ENCODE measurements at regions not wholly inside any gene's neighbourhood (a gene's known extent, or its start where the extent isn't known, plus 50 kb on each side); places are given as distances from the start of the nearest gene placed in this dataset.

- Histone ChIP-seq H3K36me3 (no peaks in the 10 kb centered on the region), H3K9me3 (no peaks in the 10 kb centered on the region), H3K27me3 (no peaks in the 10 kb centered on the region), H3K4me3 (no peak overlapping the region), H3K27ac (no peak overlapping the region), H3K4me1 (no peaks in the 10 kb centered on the region), H3K9ac (ENCODE audit: low read depth in 2 of 2, low read length in 2 of 2) (no peak overlapping the region)
- TF ChIP-seq CTCF (IDR thresholded peaks at IDR 0.05), result no peak
- intact Hi-C loops (cut with DNase I), result no loop called here
- no peak for DNase-seq
Measured at GRCh38 chr3:144553301-144553700, 581.7 kb downstream of the DIPK2A start.

GRCh38 chr3:144554889-144555288, 583.3 kb downstream of the DIPK2A start:
- TF ChIP-seq CTCF (IDR thresholded peaks at IDR 0.05), result no peak
- H3K36me3 ChIP-seq, result no peaks in the 10 kb centered on the region
- DNase-seq, result no peak
- no peak overlapping the region for H3K4me3 ChIP-seq
- no peaks in the 10 kb centered on the region for H3K27me3 ChIP-seq
- no peaks in the 10 kb centered on the region for H3K4me1 ChIP-seq
- intact Hi-C loops (cut with DNase I), result no loop called here
- no peak overlapping the region for H3K9ac ChIP-seq (ENCODE audit: low read depth in 2 of 2, low read length in 2 of 2)
- H3K9me3 ChIP-seq, result no peaks in the 10 kb centered on the region
- no peak overlapping the region for H3K27ac ChIP-seq

- Histone ChIP-seq H3K9me3 (no peaks in the 10 kb centered on the region), H3K4me3 (no peak overlapping the region), H3K36me3 (no peaks in the 10 kb centered on the region), H3K27me3 (no peaks in the 10 kb centered on the region), H3K4me1 (no peaks in the 10 kb centered on the region), H3K9ac (ENCODE audit: low read depth in 2 of 2, low read length in 2 of 2) (no peak overlapping the region), H3K27ac (no peak overlapping the region)
- intact Hi-C loops (cut with DNase I), result no loop called here
- TF ChIP-seq CTCF (IDR thresholded peaks at IDR 0.05), result no peak
- no peak for DNase-seq
Measured at GRCh38 chr3:144556392-144556791, 584.8 kb downstream of the DIPK2A start.

GRCh38 chr3:144557515-144557914, 585.9 kb downstream of the DIPK2A start:
- no peak for TF ChIP-seq CTCF (IDR thresholded peaks at IDR 0.05)
- H3K9me3 ChIP-seq, result no peaks in the 10 kb centered on the region
- intact Hi-C loops (cut with DNase I), result no loop called here
- DNase-seq, result no peak
- no peak overlapping the region for H3K27ac ChIP-seq
- no peak overlapping the region for H3K4me3 ChIP-seq
- H3K9ac ChIP-seq (ENCODE audit: low read depth in 2 of 2, low read length in 2 of 2), result no peak overlapping the region
- no peaks in the 10 kb centered on the region for H3K4me1 ChIP-seq
- no peaks in the 10 kb centered on the region for H3K36me3 ChIP-seq
- H3K27me3 ChIP-seq, result no peaks in the 10 kb centered on the region

GRCh38 chr3:144564011-144564410, 592.4 kb downstream of the DIPK2A start:
- Histone ChIP-seq H3K4me1 (no peaks in the 10 kb centered on the region), H3K27ac (no peak overlapping the region), H3K9ac (ENCODE audit: low read depth in 2 of 2, low read length in 2 of 2) (no peak overlapping the region), H3K36me3 (no peaks in the 10 kb centered on the region), H3K27me3 (no peaks in the 10 kb centered on the region), H3K9me3 (no peaks in the 10 kb centered on the region), H3K4me3 (no peak overlapping the region)
- DNase-seq, result no peak
- TF ChIP-seq CTCF (IDR thresholded peaks at IDR 0.05), result no peak
- intact Hi-C loops (cut with DNase I), result no loop called here

GRCh38 chr3:144566320-144566719, 594.7 kb downstream of the DIPK2A start:
- no peak overlapping the region for H3K27ac ChIP-seq
- H3K36me3 ChIP-seq, result no peaks in the 10 kb centered on the region
- DNase-seq, result no peak
- H3K4me3 ChIP-seq, result no peak overlapping the region
- H3K9me3 ChIP-seq, result no peaks in the 10 kb centered on the region
- TF ChIP-seq CTCF (IDR thresholded peaks at IDR 0.05), result no peak
- no peak overlapping the region for H3K9ac ChIP-seq (ENCODE audit: low read depth in 2 of 2, low read length in 2 of 2)
- intact Hi-C loops (cut with DNase I), result no loop called here
- H3K27me3 ChIP-seq, result no peaks in the 10 kb centered on the region
- no peaks in the 10 kb centered on the region for H3K4me1 ChIP-seq

Measured in colonic mucosa (tissue), 4 donors.